ENCODE measurements at regions not wholly inside any gene's neighbourhood (a gene's known extent, or its start where the extent isn't known, plus 50 kb on each side); places are given as distances from the start of the nearest gene placed in this dataset.

DNA sequence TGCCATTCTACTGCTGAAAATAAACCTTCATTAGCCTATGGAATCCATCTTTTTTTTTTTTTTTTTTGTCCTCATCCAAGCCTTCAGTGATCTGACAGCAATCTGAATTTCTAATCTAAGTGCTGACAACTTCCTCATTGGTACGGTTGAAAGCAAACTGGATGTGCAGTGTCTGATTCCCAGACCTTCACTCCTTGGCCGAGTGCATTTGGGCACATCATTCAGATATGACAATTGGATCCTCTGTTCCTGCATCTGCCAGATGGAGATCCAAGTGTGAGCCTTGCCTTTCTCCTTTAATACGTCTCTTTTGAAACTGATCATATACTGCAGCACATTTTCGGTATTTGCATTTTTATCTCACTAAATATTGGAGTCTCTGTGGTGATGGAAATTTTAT lies 713.1 kb downstream of the DCDC2C start:
- TF ChIP-seq, protein P1, sequence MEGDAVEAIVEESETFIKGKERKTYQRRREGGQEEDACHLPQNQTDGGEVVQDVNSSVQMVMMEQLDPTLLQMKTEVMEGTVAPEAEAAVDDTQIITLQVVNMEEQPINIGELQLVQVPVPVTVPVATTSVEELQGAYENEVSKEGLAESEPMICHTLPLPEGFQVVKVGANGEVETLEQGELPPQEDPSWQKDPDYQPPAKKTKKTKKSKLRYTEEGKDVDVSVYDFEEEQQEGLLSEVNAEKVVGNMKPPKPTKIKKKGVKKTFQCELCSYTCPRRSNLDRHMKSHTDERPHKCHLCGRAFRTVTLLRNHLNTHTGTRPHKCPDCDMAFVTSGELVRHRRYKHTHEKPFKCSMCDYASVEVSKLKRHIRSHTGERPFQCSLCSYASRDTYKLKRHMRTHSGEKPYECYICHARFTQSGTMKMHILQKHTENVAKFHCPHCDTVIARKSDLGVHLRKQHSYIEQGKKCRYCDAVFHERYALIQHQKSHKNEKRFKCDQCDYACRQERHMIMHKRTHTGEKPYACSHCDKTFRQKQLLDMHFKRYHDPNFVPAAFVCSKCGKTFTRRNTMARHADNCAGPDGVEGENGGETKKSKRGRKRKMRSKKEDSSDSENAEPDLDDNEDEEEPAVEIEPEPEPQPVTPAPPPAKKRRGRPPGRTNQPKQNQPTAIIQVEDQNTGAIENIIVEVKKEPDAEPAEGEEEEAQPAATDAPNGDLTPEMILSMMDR (IDR thresholded peaks at IDR 0.05): no peak
- no peaks in the 10 kb centered on the region for H3K4me1 ChIP-seq
- H3K4me3 ChIP-seq: no peak overlapping the region
- H3K27ac ChIP-seq: no peak overlapping the region
- H3K36me3 ChIP-seq: no peaks in the 10 kb centered on the region
- DNase-seq: no peak
- no peaks in the 10 kb centered on the region for H3K27me3 ChIP-seq
- intact Hi-C loops (cut with DNase I; ENCODE audit: low total_unique reads): no loop called here
- H3K9me3 ChIP-seq: no peaks in the 10 kb centered on the region

DNA sequence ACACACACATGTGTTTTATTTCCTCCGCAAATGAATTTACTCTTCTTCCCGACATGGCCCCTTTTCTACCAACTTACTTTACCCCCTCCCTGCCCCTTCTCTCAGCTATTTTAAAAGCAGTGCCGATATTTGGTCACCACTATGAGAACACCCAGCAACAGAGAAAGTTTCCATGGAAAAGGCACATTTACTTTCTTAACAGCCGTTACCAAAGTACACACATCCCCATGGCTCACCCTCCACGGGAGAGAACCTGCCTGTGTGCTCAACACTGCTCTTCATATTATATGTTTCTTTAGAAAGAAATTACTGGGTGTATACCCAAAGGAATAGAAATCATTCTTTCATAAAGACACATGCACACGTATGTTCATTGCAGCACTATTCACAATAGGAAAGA lies 714.4 kb downstream of the DCDC2C start:
- no peaks in the 10 kb centered on the region for H3K36me3 ChIP-seq
- H3K27me3 ChIP-seq: no peaks in the 10 kb centered on the region
- TF ChIP-seq, protein P1 (IDR thresholded peaks at IDR 0.05): no peak
- H3K9me3 ChIP-seq: no peaks in the 10 kb centered on the region
- H3K4me1 ChIP-seq: no peaks in the 10 kb centered on the region
- H3K4me3 ChIP-seq: no peak overlapping the region
- DNase-seq: no peak
- H3K27ac ChIP-seq: no peak overlapping the region
- intact Hi-C loops (cut with DNase I; ENCODE audit: low total_unique reads): no loop called here

DNA sequence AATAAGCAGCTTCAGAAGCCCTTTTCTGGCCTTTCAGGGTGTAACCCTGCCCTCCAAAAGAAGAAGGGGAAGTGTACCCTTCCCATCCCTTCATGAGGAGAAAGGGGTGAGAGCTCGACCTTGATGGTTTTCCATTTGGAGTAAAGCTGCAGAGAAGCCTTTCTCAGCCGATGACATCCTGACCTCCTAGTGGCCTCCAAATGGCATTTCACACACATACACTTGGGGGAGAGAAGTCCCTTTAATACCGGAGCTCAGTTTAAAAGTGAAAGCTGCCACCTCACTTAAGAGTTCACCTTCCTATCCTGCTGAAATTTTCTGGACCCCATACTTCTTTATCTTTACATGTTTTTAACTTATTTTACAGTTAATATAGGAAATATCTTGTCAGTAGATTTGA lies 716.7 kb downstream of the DCDC2C start:
- H3K27me3 ChIP-seq: no peaks in the 10 kb centered on the region
- intact Hi-C loops (cut with DNase I; ENCODE audit: low total_unique reads): no loop called here

DNA sequence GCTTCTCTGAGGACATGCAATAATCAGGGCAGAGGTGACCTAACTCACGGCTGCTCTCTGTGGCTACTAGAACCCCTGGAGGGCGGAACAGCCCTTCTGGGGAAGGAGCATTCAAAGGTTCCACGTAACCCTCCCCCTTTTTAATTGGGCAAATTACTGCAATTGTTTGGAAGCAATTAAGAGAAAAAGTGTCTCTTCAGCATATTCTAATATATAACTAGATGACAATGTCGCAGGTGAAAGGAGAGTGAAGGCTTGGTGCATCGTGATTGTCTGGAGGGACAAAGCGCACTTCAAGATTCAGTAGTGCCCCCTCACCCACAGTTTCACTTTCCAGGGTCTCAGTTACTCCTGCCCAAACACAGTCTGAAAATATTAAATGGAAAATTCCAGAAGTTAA lies 720.8 kb downstream of the DCDC2C start:
- Histone ChIP-seq H3K27ac (no peak overlapping the region), H3K9me3 (no peaks in the 10 kb centered on the region), H3K36me3 (no peaks in the 10 kb centered on the region), H3K4me3 (no peak overlapping the region), H3K27me3 (no peaks in the 10 kb centered on the region), H3K4me1 (no peaks in the 10 kb centered on the region)
- no peak for DNase-seq
- TF ChIP-seq, protein P1 (IDR thresholded peaks at IDR 0.05): no peak
- intact Hi-C loops (cut with DNase I; ENCODE audit: low total_unique reads): no loop called here

More for the DNA sequence above, 716.7 kb downstream of the DCDC2C start:
- no peak overlapping the region for H3K4me3 ChIP-seq
- TF ChIP-seq, protein P1 (IDR thresholded peaks at IDR 0.05): no peak
- no peaks in the 10 kb centered on the region for H3K4me1 ChIP-seq
- H3K36me3 ChIP-seq: no peaks in the 10 kb centered on the region
- no peaks in the 10 kb centered on the region for H3K9me3 ChIP-seq
- H3K27ac ChIP-seq: no peak overlapping the region
- DNase-seq: no peak

DNA sequence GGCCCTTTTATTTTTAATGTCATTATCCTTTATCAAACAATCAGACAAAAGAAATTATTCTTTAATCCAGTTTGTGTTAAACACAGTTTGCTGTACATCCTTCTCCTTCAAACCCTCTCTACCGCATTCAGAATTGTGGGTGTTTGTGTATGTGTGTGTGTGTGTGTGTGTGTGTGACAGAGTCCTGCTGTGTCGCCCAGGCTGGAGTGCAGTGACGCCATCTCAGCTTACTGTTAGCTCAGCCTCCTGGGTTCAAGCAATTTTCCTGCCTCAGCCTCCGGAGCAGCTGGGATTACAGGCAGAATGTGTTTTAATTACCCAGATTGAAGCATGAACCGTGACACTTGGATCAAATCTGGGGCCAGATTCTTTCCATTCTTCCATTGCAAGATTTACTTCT lies 723.7 kb downstream of the DCDC2C start:
- intact Hi-C loops (cut with DNase I; ENCODE audit: low total_unique reads): no loop called here
- Histone ChIP-seq H3K4me3 (no peak overlapping the region), H3K9me3 (no peaks in the 10 kb centered on the region), H3K27me3 (no peaks in the 10 kb centered on the region), H3K4me1 (no peaks in the 10 kb centered on the region), H3K36me3 (no peaks in the 10 kb centered on the region), H3K27ac (no peak overlapping the region)
- TF ChIP-seq, protein P1 (IDR thresholded peaks at IDR 0.05): no peak
- no peak for DNase-seq

DNA sequence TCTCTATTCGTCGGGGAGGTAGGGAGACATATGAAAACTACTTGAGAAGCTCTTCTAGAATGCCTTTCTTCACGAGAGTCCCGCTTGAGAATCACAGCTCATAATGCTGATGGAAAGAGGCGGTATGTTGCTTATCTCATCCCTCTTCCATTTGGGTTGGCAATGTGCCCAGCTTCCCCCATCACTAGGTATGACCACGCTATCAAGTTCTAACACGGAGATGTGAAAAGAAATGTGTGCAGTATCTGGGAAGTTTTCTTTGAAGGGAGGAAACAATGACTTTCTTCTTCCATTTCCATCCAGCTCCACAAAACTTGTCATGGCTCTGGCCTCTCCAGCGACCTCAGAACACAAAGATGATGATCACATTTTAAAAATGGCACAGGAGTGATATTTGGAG lies 742.4 kb downstream of the DCDC2C start:
- no peaks in the 10 kb centered on the region for H3K9me3 ChIP-seq

More for the DNA sequence above, 742.4 kb downstream of the DCDC2C start:
- no peaks in the 10 kb centered on the region for H3K27me3 ChIP-seq
- no peaks in the 10 kb centered on the region for H3K4me1 ChIP-seq
- H3K27ac ChIP-seq: no peak overlapping the region
- intact Hi-C loops (cut with DNase I; ENCODE audit: low total_unique reads): no loop called here
- DNase-seq: no peak
- no peaks in the 10 kb centered on the region for H3K36me3 ChIP-seq
- no peak overlapping the region for H3K4me3 ChIP-seq
- TF ChIP-seq, protein P1 (IDR thresholded peaks at IDR 0.05): no peak
